A549 (cell line): ENCODE measurements at regions not wholly inside any gene's neighbourhood (a gene's known extent, or its start where the extent isn't known, plus 50 kb on each side); places are given as distances from the start of the nearest gene placed in this dataset.

Experiments
- BCL3 ChIP-seq: fragments of >200 bp; sonication (Bioruptor Twin); formaldehyde crosslinking; IDR thresholded peaks from 3 replicates; pipeline ENCODE4 v1.6.1; 2016
- EP300 ChIP-seq, 2 experiments: fragments of >200 bp; sonication (Bioruptor Twin); formaldehyde crosslinking; IDR thresholded peaks; 2 replicates in 1 of 2; 3 replicates in 1 of 2; pipeline ENCODE4 v1.6.1; 2016 to 2017
- KDM5A ChIP-seq: fragments of 200-600 bp; sonication (generic); IDR thresholded peaks from 2 replicates; pipeline ENCODE4 v1.6.1; 2016; ENCODE audit warnings: antibody characterized with exemption, mild to moderate bottlenecking
- POLR2A ChIP-seq: IDR thresholded peaks from 2 replicates; pipeline ENCODE4 v1.6.1; 2012; ENCODE audit warnings: mild to moderate bottlenecking, low read length
- SMC3 ChIP-seq: fragments of >200 bp; sonication (Bioruptor Twin); formaldehyde crosslinking; IDR thresholded peaks from 3 replicates; pipeline ENCODE4 v1.6.1; 2018; ENCODE audit warnings: inconsistent platforms
- TF ChIP-seq, protein P1 (sequence below): fragments of >200 bp; sonication (Bioruptor Twin); formaldehyde crosslinking; IDR thresholded peaks from 3 replicates; pipeline ENCODE4 v1.5.1; 2016
- TF ChIP-seq, protein P2 (sequence below): fragments of 200-600 bp; sonication (generic); IDR thresholded peaks from 2 replicates; pipeline ENCODE4 v1.6.1; 2016; ENCODE audit warnings: antibody characterized with exemption, mild to moderate bottlenecking, moderate library complexity

- TF ChIP-seq POLR2A (no peak), KDM5A (no peak), EP300 (IDR thresholded peaks at IDR 0.05) (no peak), BCL3 (no peak), SMC3 (no peak)
- TF ChIP-seq, protein P1, sequence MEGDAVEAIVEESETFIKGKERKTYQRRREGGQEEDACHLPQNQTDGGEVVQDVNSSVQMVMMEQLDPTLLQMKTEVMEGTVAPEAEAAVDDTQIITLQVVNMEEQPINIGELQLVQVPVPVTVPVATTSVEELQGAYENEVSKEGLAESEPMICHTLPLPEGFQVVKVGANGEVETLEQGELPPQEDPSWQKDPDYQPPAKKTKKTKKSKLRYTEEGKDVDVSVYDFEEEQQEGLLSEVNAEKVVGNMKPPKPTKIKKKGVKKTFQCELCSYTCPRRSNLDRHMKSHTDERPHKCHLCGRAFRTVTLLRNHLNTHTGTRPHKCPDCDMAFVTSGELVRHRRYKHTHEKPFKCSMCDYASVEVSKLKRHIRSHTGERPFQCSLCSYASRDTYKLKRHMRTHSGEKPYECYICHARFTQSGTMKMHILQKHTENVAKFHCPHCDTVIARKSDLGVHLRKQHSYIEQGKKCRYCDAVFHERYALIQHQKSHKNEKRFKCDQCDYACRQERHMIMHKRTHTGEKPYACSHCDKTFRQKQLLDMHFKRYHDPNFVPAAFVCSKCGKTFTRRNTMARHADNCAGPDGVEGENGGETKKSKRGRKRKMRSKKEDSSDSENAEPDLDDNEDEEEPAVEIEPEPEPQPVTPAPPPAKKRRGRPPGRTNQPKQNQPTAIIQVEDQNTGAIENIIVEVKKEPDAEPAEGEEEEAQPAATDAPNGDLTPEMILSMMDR = no peak
- TF ChIP-seq, protein P2, sequence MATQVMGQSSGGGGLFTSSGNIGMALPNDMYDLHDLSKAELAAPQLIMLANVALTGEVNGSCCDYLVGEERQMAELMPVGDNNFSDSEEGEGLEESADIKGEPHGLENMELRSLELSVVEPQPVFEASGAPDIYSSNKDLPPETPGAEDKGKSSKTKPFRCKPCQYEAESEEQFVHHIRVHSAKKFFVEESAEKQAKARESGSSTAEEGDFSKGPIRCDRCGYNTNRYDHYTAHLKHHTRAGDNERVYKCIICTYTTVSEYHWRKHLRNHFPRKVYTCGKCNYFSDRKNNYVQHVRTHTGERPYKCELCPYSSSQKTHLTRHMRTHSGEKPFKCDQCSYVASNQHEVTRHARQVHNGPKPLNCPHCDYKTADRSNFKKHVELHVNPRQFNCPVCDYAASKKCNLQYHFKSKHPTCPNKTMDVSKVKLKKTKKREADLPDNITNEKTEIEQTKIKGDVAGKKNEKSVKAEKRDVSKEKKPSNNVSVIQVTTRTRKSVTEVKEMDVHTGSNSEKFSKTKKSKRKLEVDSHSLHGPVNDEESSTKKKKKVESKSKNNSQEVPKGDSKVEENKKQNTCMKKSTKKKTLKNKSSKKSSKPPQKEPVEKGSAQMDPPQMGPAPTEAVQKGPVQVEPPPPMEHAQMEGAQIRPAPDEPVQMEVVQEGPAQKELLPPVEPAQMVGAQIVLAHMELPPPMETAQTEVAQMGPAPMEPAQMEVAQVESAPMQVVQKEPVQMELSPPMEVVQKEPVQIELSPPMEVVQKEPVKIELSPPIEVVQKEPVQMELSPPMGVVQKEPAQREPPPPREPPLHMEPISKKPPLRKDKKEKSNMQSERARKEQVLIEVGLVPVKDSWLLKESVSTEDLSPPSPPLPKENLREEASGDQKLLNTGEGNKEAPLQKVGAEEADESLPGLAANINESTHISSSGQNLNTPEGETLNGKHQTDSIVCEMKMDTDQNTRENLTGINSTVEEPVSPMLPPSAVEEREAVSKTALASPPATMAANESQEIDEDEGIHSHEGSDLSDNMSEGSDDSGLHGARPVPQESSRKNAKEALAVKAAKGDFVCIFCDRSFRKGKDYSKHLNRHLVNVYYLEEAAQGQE = no peak
These were observed 1220.6 kb upstream of the CADM2 start for GRCh38 chr3:83738202-83738601.
